ENCODE measurements at regions not wholly inside any gene's neighbourhood (a gene's known extent, or its start where the extent isn't known, plus 50 kb on each side); places are given as distances from the start of the nearest gene placed in this dataset.

GRCh38 chr2:121890041-121890440 is 134.6 kb downstream of the TSN start:
- H3K4me3 ChIP-seq = no peak overlapping the region
- no peak overlapping the region for H3K27ac ChIP-seq

GRCh38 chr2:121895723-121896571 is 140.5 kb downstream of the TSN start:
- Histone ChIP-seq H3K27ac (no peak overlapping the region), H3K4me3 (no peak overlapping the region)

DNA sequence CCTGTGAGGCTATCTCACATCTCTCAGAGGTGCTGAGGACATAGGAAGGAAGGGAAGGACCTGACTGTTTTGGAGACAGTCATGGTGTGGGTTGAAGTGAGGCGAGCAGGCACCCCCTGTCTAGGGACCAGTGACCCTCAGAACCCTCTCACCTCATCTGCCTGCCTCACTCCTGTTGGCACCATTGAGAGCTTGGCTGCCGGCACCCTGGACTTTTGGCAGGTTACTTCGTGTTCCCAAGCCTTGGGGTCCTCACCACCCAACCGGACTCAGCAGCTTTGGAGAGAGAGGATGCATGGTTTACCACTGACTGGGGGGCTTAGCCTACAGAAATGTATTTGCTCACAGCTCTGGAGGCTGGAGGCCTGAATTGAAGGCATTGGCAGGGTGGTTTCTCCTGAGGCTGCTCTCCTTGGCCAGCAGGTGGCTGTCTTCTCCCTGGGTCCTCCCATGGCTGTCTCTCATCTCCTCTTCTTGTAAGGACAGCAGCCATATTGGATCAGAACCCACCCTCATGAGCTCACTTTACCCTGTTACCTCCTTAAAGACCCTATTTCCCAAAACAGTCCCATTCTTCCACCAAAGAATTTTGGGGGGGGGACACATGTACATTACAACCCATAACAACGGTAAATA is 142.0 kb downstream of the TSN start:
- Histone ChIP-seq H3K27ac (no peak overlapping the region), H3K4me3 (no peak overlapping the region)

DNA sequence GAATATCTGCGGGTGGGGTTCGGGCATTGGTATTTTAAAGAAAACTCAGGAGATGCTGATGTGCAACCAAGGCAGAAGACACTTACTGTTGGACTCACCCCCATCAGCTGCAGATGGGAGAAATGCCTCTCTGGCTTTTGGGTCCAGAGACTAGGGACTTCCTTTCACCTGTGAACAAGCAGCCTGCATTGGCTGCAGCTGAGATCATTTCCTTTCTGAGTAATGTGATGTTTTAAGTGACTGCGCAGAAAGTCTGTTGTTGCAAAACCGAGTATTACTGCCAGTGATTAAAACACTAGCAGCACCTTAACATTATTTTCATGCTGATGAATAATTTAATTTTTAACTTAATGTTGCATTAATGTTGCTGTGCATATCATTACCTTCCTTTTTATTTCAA is 143.0 kb downstream of the TSN start:
- Histone ChIP-seq H3K27ac (no peak overlapping the region), H3K4me3 (no peak overlapping the region)

DNA sequence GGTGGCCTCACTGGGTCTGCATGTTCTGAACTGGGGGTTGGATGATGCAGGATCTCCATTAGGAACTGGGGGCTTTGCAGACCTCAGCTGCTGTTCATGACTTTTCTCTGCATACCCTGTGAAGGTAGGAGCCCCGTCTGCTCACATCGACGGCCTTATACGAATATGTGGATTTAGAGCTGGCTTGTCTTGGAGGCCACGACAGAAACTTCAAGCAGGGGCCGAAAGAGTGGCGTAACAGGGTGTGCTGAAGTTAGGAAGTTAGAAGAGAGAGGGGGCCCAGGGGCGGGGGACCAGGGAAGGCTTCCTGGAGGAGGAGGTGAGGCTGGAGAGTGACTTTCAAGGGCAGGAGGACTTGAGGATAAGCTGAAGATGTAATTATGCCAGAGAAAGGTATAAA is 144.9 kb downstream of the TSN start:
- no peak overlapping the region for H3K27ac ChIP-seq

GRCh38 chr2:121902171-121902591 is 146.7 kb downstream of the TSN start:
- Histone ChIP-seq H3K27ac (peak overlapping the region in 8 of 21 experiments; percentile 5 to 83 (median 44)), H3K4me3 (peak overlapping the region in 3 of 7 experiments; percentile 4 to 44 (median 21))

More for the DNA sequence above, 144.9 kb downstream of the TSN start:
- H3K4me3 ChIP-seq = no peak overlapping the region

DNA sequence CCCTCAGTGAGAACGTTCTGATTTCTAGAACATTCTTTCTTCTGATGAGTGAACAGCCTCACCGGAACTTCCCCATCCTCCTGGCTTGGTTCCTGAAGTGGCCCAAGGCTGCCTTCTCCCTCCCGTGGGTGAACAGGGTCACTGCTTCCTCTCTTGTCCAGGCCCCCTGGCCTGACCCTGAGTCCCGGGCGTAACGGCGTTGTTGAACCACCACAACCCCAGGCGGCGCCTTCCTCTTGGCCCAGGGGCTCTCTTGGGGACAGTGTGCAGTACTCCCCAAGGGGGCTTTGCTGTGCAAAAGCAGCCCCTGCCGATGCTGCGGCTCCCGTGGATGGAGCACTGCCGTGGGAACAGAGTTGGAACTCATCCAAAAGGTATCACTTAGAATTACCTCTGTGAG is 147.2 kb downstream of the TSN start:
- Histone ChIP-seq H3K27ac (peak overlapping the region in 6 of 21 experiments; percentile 5 to 83 (median 34)), H3K4me3 (peak overlapping the region in 4 of 7 experiments; percentile 4 to 44 (median 14))

GRCh38 chr2:121903037-121903689 is 147.7 kb downstream of the TSN start:
- Histone ChIP-seq H3K27ac (peak overlapping the region in 2 of 21 experiments; percentile 26 to 83), H3K4me3 (peak overlapping the region in 4 of 7 experiments; percentile 4 to 44 (median 14))

GRCh38 chr2:121904656-121905055 is 149.2 kb downstream of the TSN start:
- Histone ChIP-seq H3K27ac (no peak overlapping the region), H3K4me3 (no peak overlapping the region)

GRCh38 chr2:121905201-121905600 is 149.8 kb downstream of the TSN start:
- Histone ChIP-seq H3K4me3 (no peak overlapping the region), H3K27ac (no peak overlapping the region)

- Histone ChIP-seq H3K27ac (no peak overlapping the region), H3K4me3 (no peak overlapping the region)
These were observed 150.7 kb downstream of the TSN start for GRCh38 chr2:121906170-121906569.

DNA sequence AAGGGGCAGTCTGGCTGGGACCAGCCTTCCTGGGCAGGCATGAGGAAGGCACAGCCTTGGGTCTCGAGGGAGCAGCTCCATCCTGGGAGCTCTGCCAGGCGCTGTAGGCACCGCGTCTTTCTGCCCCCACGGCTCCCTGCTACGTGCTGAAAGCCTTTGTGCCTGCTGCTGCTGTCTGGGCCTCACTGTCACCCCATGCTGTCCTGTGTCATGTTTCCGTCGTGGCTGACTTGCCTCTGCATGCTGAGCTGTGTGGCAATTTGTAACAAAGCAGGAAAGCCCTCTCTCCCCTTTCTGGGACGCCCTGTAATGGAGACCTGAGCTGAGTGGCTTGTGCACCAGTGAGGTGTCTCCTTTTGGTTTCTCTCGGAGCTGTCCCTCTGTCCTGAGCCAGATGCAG is 152.5 kb downstream of the TSN start:
- no peak overlapping the region for H3K4me3 ChIP-seq
- H3K27ac ChIP-seq = no peak overlapping the region

GRCh38 chr2:121910139-121910538 is 154.7 kb downstream of the TSN start:
- H3K4me3 ChIP-seq = no peak overlapping the region
- no peak overlapping the region for H3K27ac ChIP-seq

DNA sequence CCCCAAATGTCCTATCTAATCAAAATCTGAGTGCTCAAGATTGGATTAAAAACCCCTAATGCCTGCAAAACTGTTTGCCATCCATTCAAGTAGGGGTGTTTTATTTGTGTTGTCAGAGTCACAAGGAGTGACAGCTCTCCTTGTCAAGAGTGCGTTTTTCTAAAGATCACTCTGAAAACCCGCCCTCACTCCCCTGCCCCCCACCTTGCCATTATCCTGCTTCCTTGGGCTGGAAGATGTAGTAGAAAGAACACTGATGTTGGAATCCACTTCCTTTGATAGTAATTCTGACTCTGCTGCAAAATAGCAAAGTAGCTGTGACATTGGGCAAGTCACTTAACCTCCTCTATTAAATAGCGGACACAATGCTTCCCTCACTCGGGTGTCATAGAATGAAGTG is 155.6 kb downstream of the TSN start:
- Histone ChIP-seq H3K4me3 (no peak overlapping the region), H3K27ac (no peak overlapping the region)

DNA sequence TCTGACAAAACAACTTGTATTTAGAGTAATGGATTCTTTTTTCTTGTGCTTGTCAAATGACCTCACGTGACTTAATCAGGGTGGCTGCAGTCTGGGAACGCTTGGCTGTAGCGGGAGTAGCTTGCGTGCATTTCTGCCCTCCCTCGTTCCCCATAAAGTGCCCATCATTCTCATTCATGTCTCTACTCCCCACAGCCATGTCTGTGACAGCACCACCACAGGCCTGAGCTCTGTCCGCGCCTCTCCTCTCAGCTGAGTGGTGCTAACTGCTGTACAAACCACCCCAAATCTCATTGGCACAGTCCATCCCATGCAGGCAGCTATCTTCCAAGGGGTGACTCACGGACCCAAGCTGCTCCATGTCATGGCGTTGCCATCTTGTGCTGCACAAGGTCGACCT is 161.7 kb downstream of the TSN start:
- no peak overlapping the region for H3K27ac ChIP-seq
- H3K4me3 ChIP-seq = no peak overlapping the region

- Histone ChIP-seq H3K4me3 (no peak overlapping the region), H3K27ac (no peak overlapping the region)
These were observed 162.8 kb downstream of the TSN start for GRCh38 chr2:121918231-121918630.

DNA sequence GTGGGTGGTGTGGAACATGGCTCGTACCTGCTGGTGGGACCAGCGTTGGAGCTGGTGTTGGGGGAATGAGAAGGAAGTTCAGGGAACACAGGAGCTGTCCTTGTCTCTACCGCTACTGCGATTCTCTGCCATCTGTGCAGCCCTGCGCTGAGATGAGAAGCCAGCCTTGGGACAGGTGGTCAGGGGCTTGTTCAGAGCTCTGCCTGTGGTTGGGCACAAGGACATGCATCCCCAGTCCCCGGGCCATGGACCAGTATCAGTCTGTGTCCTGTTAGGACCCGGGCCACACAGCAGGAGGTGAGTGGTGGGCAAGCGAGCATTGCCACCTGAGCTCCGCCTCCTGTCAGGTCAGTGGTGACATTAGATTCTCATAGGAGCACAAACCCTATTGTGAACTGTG is 164.4 kb downstream of the TSN start:
- H3K27ac ChIP-seq = no peak overlapping the region
- H3K4me3 ChIP-seq = no peak overlapping the region

- Histone ChIP-seq H3K4me3 (no peak overlapping the region), H3K27ac (no peak overlapping the region)
These were observed 170.0 kb downstream of the TSN start for GRCh38 chr2:121925466-121925865.

GRCh38 chr2:121943285-121943684 is 187.8 kb downstream of the TSN start:
- H3K27ac ChIP-seq = peak overlapping the region in 1 of 21 experiments; percentile 51
- H3K4me3 ChIP-seq = no peak overlapping the region

DNA sequence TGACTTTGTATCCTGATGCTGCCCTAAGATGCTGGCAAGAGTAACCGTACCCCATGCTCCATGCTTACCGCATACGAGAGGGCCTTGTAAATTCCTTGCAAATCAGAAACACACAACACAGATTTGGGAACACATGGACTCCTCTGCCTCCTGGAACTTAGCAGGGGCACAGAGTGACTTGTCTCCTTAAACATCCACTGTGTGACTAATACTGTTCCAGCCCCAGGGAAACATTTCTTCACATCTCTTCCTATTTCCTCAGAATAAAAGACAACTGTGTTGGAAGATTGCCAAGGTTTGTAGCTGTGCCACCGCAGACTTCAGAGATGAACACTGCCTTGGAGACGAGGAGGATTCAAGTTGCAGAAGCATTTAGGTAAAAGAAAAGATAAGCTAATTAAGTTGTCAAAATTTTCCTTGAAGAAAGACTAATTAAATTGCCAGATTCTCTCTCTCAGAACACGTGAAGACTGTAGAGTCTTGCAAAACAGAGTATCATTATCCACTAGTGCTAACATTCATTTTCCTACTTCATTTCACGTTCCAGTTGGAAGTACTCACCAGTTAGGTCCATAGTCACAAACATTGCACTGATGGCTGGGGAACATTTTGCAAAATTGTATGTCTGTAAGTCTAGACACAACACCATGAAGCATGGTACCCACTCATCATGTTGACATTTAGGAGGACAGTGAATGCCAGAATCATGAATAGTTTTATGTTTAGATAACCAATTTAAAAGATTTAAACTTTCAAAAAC is 188.8 kb downstream of the TSN start:
- no peak overlapping the region for H3K4me3 ChIP-seq
- H3K27ac ChIP-seq = peak overlapping the region in 2 of 21 experiments; percentile 20 to 43
